Upper lobe of left lung (tissue), 4 donors: ENCODE measurements at regions not wholly inside any gene's neighbourhood (a gene's known extent, or its start where the extent isn't known, plus 50 kb on each side); places are given as distances from the start of the nearest gene placed in this dataset.

Experiments used
- CTCF ChIP-seq, 6 experiments: fragments of 450-650 bp in 4 of 6; fragments of 200-600 bp in 2 of 6; sonication (generic) in 2 of 6; IDR thresholded peaks; one replicate each; pipeline ENCODE4 v1.5.1; 2016 to 2019; ENCODE audit warnings: antibody characterized with exemption in 6 of 6
- POLR2AphosphoS5 ChIP-seq, 2 donors: sonication (generic); formaldehyde crosslinking; IDR thresholded peaks; one replicate each; pipeline ENCODE4 v1.5.1; 2017; ENCODE audit warnings: antibody characterized with exemption in 2 of 2

- no peak for TF ChIP-seq CTCF (IDR thresholded peaks at IDR 0.05)
- no peak for TF ChIP-seq POLR2AphosphoS5 (IDR thresholded peaks at IDR 0.05)
Observed at GRCh38 chr5:117218789-117219188, 644.2 kb upstream of the SEMA6A start.
